ENCODE measurements at regions not wholly inside any gene's neighbourhood (a gene's known extent, or its start where the extent isn't known, plus 50 kb on each side); places are given as distances from the start of the nearest gene placed in this dataset.
"Not testable (repeated sequence)": the region's sequence is repeated elsewhere in the genome, so short reads cannot be mapped to it uniquely, and the experiment has no call there.

- DNase-seq: no peak
These were observed 537.8 kb upstream of the CA10 start for GRCh38 chr17:52696362-52696761.

GRCh38 chr17:52686140-52686539 lies 527.6 kb upstream of the CA10 start:
- no peak for DNase-seq

- DNase-seq: no peak
These were observed 523.0 kb upstream of the CA10 start for GRCh38 chr17:52681480-52681879.

- DNase-seq: no peak
These were observed 519.7 kb upstream of the CA10 start for GRCh38 chr17:52678211-52678610.

- DNase-seq: no peak
These were observed 516.2 kb upstream of the CA10 start for GRCh38 chr17:52674686-52675085.

- DNase-seq: no peak
These were observed 515.3 kb upstream of the CA10 start for GRCh38 chr17:52673791-52674190.

GRCh38 chr17:52666264-52666663 lies 507.8 kb upstream of the CA10 start:
- no peak for DNase-seq

GRCh38 chr17:52660692-52661091 lies 502.2 kb upstream of the CA10 start:
- no peak for DNase-seq

GRCh38 chr17:52653014-52653413 lies 494.5 kb upstream of the CA10 start:
- no peak for DNase-seq

GRCh38 chr17:52648995-52649394 lies 490.5 kb upstream of the CA10 start:
- DNase-seq: no peak

GRCh38 chr17:52647411-52647810 lies 488.9 kb upstream of the CA10 start:
- DNase-seq: no peak

- DNase-seq: no peak
These were observed 477.9 kb upstream of the CA10 start for GRCh38 chr17:52636443-52636842.

- no peak for DNase-seq
These were observed 448.1 kb upstream of the CA10 start for GRCh38 chr17:52606590-52606989.

GRCh38 chr17:52606098-52606497 lies 447.6 kb upstream of the CA10 start:
- DNase-seq: no peak

GRCh38 chr17:52604105-52604504 lies 445.6 kb upstream of the CA10 start:
- no peak for DNase-seq

- not testable (repeated sequence) for DNase-seq
These were observed 439.1 kb upstream of the CA10 start for GRCh38 chr17:52597452-52598215.

- no peak for DNase-seq
These were observed 436.0 kb upstream of the CA10 start for GRCh38 chr17:52594516-52594915.

- DNase-seq: no peak
These were observed 388.5 kb upstream of the CA10 start for GRCh38 chr17:52546990-52547389.

GRCh38 chr17:52546493-52546892 lies 388.0 kb upstream of the CA10 start:
- DNase-seq: no peak

- no peak for DNase-seq
These were observed 378.9 kb upstream of the CA10 start for GRCh38 chr17:52537421-52537820.

GRCh38 chr17:52536489-52536888 lies 378.0 kb upstream of the CA10 start:
- DNase-seq: no peak

GRCh38 chr17:52532373-52532772 lies 373.9 kb upstream of the CA10 start:
- DNase-seq: no peak

GRCh38 chr17:52524096-52524637 lies 365.7 kb upstream of the CA10 start:
- no peak for DNase-seq

GRCh38 chr17:52517176-52517575 lies 358.7 kb upstream of the CA10 start:
- no peak for DNase-seq

GRCh38 chr17:52515927-52516326 lies 357.4 kb upstream of the CA10 start:
- no peak for DNase-seq
